ENCODE measurements at regions not wholly inside any gene's neighbourhood (a gene's known extent, or its start where the extent isn't known, plus 50 kb on each side); places are given as distances from the start of the nearest gene placed in this dataset.
"Not testable (repeated sequence)": the region's sequence is repeated elsewhere in the genome, so short reads cannot be mapped to it uniquely, and the experiment has no call there.

GRCh38 chr20:60106186-60106585 is 148.0 kb downstream of the CDH26 start:
- CTCF ChIA-PET, result not testable (repeated sequence)

DNA sequence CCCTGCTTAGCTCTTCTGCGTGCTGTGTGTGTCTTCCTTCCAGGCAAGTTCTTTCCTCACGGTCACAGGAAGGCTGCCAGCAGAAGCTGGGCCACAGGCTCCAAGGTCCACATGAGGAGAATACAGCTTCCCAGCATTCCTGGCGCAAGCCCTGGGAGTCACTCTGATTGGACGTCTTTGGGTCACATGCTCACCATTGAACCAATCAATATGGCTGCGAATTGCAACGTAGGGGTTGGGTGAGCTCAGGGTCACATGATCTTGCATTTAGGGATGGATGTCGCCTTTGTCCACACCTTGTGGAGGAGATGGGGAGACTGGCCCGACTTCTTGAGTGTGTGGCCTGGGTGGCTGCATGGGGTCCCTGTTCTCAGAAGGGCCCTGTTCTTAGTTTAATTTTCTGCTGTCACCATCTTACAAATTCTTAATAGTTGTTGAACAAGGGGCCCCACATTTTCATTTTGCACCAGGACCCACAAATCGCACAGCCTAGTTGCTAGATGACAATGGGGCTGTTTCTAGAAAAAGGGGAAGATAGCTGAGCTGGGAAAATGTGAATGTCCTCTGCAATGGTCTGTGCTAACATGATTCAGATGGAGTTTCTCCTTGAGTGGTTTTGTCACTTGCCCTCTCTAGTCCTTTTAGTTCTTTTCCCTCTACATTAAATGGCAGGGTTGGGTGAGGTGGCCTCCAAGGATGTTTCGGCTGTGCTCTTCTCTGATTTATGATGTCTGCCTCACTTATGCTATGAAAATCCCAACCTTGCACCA is 149.6 kb downstream of the CDH26 start:
- Mint-ChIP-seq H3K9me3 (no peaks in the 10 kb centered on the region), H3K36me3 (no peaks in the 10 kb centered on the region), H3K4me3 (no peak overlapping the region), H3K27ac (no peak overlapping the region), H3K4me1 (peaks cover 7% of the 10 kb centered on the region), H3K27me3 (peaks cover 4% of the 10 kb centered on the region)
- CTCF ChIA-PET, result no interaction called here
- DNase-seq, result no peak

More at GRCh38 chr20:60106186-60106585, 148.0 kb downstream of the CDH26 start:
- not testable (repeated sequence) for H3K4me3 Mint-ChIP-seq, H3K27me3 Mint-ChIP-seq, DNase-seq, H3K36me3 Mint-ChIP-seq, H3K9me3 Mint-ChIP-seq, H3K27ac Mint-ChIP-seq
- H3K4me1 Mint-ChIP-seq, result peaks cover 19% of the 10 kb centered on the region

DNA sequence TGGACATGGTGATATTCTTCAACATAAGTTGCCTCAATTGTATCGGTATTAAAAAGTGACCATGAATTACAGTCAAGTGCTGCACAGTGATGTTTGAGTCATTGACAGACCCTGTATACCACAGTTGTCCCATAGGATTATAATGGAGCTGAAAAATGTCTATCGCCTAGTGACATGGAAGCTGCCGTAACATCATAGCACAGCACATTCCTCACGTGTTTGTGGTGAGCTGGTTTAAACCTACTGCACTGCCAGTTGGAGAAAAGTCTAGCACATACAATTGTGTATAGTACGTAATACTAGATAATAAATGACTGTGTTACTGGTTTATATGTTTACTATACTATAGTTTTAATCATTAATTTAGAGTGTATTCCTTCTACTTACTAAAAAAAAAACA is 150.2 kb downstream of the CDH26 start:
- CTCF ChIA-PET, result no interaction called here
- no peak overlapping the region for H3K4me3 Mint-ChIP-seq
- no peaks in the 10 kb centered on the region for H3K36me3 Mint-ChIP-seq
- DNase-seq, result no peak
- H3K4me1 Mint-ChIP-seq, result peaks cover 7% of the 10 kb centered on the region
- H3K27ac Mint-ChIP-seq, result no peak overlapping the region
- no peaks in the 10 kb centered on the region for H3K9me3 Mint-ChIP-seq
- peaks cover 10% of the 10 kb centered on the region for H3K27me3 Mint-ChIP-seq

GRCh38 chr20:60113024-60113724 is 155.0 kb downstream of the CDH26 start:
- Mint-ChIP-seq H3K4me3 (no peak overlapping the region), H3K9me3 (no peaks in the 10 kb centered on the region), H3K27ac (no peak overlapping the region), H3K27me3 (peaks cover 23% of the 10 kb centered on the region), H3K4me1 (peaks cover 3% of the 10 kb centered on the region), H3K36me3 (no peaks in the 10 kb centered on the region)
- CTCF ChIA-PET, result no interaction called here
- no peak for DNase-seq

DNA sequence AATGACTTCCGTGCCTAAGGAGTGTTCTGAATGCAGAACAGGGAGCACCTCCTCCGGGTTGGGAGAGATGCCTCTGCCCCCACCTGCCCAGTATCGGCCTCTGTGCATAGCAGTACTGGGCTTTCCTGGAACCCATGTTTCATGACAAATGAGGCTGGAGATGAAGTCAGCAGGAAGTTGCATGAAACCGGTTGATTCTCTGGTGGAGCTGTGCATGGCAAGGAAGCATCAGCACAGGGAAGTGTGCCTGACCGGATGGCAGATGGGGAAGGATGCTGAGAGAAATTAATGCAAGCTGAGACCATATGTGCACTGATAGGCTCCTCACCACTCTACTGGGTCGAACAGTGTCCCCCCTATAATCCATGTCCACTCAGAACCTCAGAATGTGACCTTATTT is 155.5 kb downstream of the CDH26 start:
- H3K9me3 Mint-ChIP-seq, result no peaks in the 10 kb centered on the region
- no peak for DNase-seq
- H3K27me3 Mint-ChIP-seq, result peaks cover 29% of the 10 kb centered on the region
- no peak overlapping the region for H3K4me3 Mint-ChIP-seq
- no peak overlapping the region for H3K27ac Mint-ChIP-seq
- no peaks in the 10 kb centered on the region for H3K36me3 Mint-ChIP-seq
- CTCF ChIA-PET, result no interaction called here
- H3K4me1 Mint-ChIP-seq, result peaks cover 3% of the 10 kb centered on the region

DNA sequence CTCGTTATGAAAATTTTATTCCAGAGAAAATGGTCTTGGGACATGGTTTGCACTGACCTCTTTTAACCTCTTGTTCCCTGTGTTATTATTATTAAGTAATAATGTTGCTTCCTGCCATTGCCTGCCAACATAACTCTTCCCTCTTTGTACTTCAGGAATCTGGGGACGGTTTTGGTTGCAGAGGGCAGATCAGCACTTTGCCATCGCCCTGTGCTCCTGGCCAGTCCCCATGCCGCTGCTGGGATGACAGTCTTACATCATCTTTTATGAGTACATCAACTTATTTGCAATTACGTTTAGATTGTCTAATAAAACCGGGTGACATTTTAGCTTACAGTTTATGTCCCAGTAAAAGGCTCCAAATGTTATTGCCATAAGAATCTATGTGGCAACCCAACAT is 157.2 kb downstream of the CDH26 start:
- Mint-ChIP-seq H3K9me3 (no peaks in the 10 kb centered on the region), H3K27ac (no peak overlapping the region), H3K27me3 (peaks cover 30% of the 10 kb centered on the region), H3K36me3 (no peaks in the 10 kb centered on the region), H3K4me3 (no peak overlapping the region), H3K4me1 (peaks cover 3% of the 10 kb centered on the region)
- CTCF ChIA-PET, result interaction anchor here (1.1 kb wide), 1 partner anchor 174 kb away, joined by 3 read pairs; no protein-coding TSS in a partner anchor
- DNase-seq, result no peak

GRCh38 chr20:60116128-60116909 is 158.1 kb downstream of the CDH26 start:
- Mint-ChIP-seq H3K36me3 (no peaks in the 10 kb centered on the region), H3K4me3 (no peak overlapping the region), H3K27ac (no peak overlapping the region), H3K27me3 (peaks cover 37% of the 10 kb centered on the region), H3K4me1 (peaks cover 3% of the 10 kb centered on the region), H3K9me3 (no peaks in the 10 kb centered on the region)
- no peak for DNase-seq
- CTCF ChIA-PET, result no interaction called here

GRCh38 chr20:60117065-60117464 is 158.8 kb downstream of the CDH26 start:
- H3K4me3 Mint-ChIP-seq, result no peak overlapping the region
- H3K27me3 Mint-ChIP-seq, result peaks cover 38% of the 10 kb centered on the region
- CTCF ChIA-PET, result no interaction called here
- no peaks in the 10 kb centered on the region for H3K9me3 Mint-ChIP-seq
- no peak overlapping the region for H3K27ac Mint-ChIP-seq
- peaks cover 3% of the 10 kb centered on the region for H3K4me1 Mint-ChIP-seq
- H3K36me3 Mint-ChIP-seq, result no peaks in the 10 kb centered on the region
- no peak for DNase-seq

DNA sequence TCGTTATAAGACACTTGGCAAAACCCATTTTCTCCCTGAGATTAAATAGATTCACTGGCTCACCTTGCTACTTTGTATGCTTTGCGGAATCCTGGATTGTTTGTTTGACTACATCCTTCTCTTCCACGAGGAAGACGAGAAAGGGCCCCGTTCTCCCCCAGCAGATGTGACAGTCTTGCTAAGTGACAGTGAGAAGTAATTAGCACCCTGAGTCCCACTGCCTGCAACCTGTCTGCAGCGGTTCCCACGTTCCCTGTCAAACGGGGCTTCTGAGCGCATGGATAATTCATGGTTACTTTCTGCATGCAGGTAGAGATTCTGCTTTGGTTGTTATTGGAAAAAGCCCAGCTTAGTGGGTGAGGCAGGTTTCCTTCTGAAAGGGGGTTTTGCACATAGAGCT is 163.7 kb downstream of the CDH26 start:
- H3K27me3 Mint-ChIP-seq, result peaks cover 39% of the 10 kb centered on the region
- CTCF ChIA-PET, result no interaction called here

GRCh38 chr20:60122671-60123070 is 164.4 kb downstream of the CDH26 start:
- DNase-seq, result no peak
- peaks cover 40% of the 10 kb centered on the region for H3K27me3 Mint-ChIP-seq
- H3K4me1 Mint-ChIP-seq, result no peaks in the 10 kb centered on the region
- H3K9me3 Mint-ChIP-seq, result no peaks in the 10 kb centered on the region
- H3K36me3 Mint-ChIP-seq, result no peaks in the 10 kb centered on the region
- no peak overlapping the region for H3K4me3 Mint-ChIP-seq
- no peak overlapping the region for H3K27ac Mint-ChIP-seq
- CTCF ChIA-PET, result no interaction called here

More for the DNA sequence above, 163.7 kb downstream of the CDH26 start:
- Mint-ChIP-seq H3K36me3 (no peaks in the 10 kb centered on the region), H3K9me3 (no peaks in the 10 kb centered on the region), H3K27ac (no peak overlapping the region), H3K4me1 (peaks cover 3% of the 10 kb centered on the region), H3K4me3 (no peak overlapping the region)
- no peak for DNase-seq

- H3K27ac Mint-ChIP-seq, result no peak overlapping the region
- H3K9me3 Mint-ChIP-seq, result no peaks in the 10 kb centered on the region
- CTCF ChIA-PET, result no interaction called here
- peaks cover 38% of the 10 kb centered on the region for H3K27me3 Mint-ChIP-seq
- no peaks in the 10 kb centered on the region for H3K36me3 Mint-ChIP-seq
- no peak overlapping the region for H3K4me3 Mint-ChIP-seq
- no peaks in the 10 kb centered on the region for H3K4me1 Mint-ChIP-seq
- no peak for DNase-seq
These were observed 164.9 kb downstream of the CDH26 start for GRCh38 chr20:60123096-60123495.

DNA sequence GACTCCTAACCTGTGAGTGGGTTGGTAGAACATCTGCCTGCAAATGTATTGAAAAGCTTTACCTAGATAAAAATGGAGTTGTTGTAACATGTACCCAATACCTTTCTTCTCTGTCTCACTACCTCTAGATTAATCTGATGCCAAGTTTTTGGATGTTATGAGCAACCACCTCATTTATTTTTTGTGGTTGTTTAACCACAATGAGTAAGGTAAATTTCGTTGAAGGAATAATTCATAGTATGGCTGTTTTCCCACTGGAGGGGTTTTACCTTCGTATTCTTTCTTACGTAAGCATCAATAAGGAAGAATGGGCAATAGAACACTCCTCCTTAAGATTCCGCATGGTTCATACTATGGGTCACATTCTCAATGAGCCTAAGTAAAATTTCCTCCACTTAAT is 165.4 kb downstream of the CDH26 start:
- Mint-ChIP-seq H3K9me3 (no peaks in the 10 kb centered on the region), H3K4me3 (no peak overlapping the region), H3K27ac (no peak overlapping the region), H3K36me3 (no peaks in the 10 kb centered on the region), H3K4me1 (no peaks in the 10 kb centered on the region), H3K27me3 (peaks cover 33% of the 10 kb centered on the region)
- no peak for DNase-seq
- CTCF ChIA-PET, result no interaction called here

DNA sequence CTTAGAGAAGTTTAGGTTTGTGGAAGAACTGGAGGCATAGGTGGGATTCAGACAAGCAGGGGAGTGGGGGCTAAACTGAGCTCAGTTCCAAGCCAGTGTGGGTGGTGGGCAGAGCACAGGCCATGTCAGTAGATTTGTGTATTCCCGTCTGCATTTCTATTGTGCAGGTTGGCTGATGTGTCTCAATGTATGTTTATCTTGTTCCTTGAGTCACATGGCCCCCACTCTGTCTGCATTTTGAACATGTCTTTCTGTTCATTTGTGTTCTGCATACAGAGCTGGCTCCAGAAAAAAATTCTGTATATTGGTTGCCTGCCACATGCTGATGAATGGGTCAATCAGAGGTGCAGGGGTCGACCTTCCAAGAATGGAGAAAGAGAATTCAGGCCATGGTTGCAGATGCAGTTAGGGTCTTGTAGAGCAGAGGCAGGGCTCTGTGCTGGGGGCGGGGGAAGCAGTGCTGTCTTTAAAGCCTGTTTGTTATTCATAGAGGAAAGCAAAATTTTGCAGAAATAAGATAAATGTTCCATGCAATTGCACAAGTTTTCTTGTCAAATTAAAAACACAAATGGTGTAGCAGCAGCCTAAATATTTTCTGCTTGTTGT is 166.7 kb downstream of the CDH26 start:
- CTCF ChIA-PET, result interaction anchor here (0.9 kb wide), 1 partner anchor 12 kb away, joined by 3 read pairs; no protein-coding TSS in a partner anchor
- no peak for DNase-seq
- no peak overlapping the region for H3K4me3 Mint-ChIP-seq
- H3K27ac Mint-ChIP-seq, result no peak overlapping the region
- no peaks in the 10 kb centered on the region for H3K4me1 Mint-ChIP-seq
- no peaks in the 10 kb centered on the region for H3K36me3 Mint-ChIP-seq
- H3K27me3 Mint-ChIP-seq, result peaks cover 31% of the 10 kb centered on the region
- no peaks in the 10 kb centered on the region for H3K9me3 Mint-ChIP-seq

- Mint-ChIP-seq H3K36me3 (no peaks in the 10 kb centered on the region), H3K27me3 (peaks cover 31% of the 10 kb centered on the region), H3K4me3 (no peak overlapping the region), H3K9me3 (no peaks in the 10 kb centered on the region), H3K4me1 (no peaks in the 10 kb centered on the region), H3K27ac (no peak overlapping the region)
- DNase-seq, result no peak
- CTCF ChIA-PET, result no interaction called here
These were observed 167.3 kb downstream of the CDH26 start for GRCh38 chr20:60125513-60125912.

Measured in activated naive CD4-positive, alpha-beta T cell treated with anti-CD3 and anti-CD28 coated beads, Interleukin-2, amount 10 ng/mL, durations not matched to agents 7 days and 5 days (primary cell).